Frontal cortex (tissue), 3 donors: ENCODE measurements at regions not wholly inside any gene's neighbourhood (a gene's known extent, or its start where the extent isn't known, plus 50 kb on each side); places are given as distances from the start of the nearest gene placed in this dataset.

ENCODE experiments used
- DNase-seq, 2 donors: peaks; one replicate each; pipeline ENCODE4 v3.0.0; 2012; ENCODE audit warnings: low spot score in 2 of 2
- FAIRE-seq: peaks from 2 replicates; lab custom pipeline; 2012; peaks lifted over from hg19 to GRCh38; lab: Jason Lieb, UNC
- donor health status: control.
- donor health status: control.
- donor health status: control.

GRCh38 chr4:19314116-19314515 lies 937.6 kb upstream of the SLIT2 start:
- FAIRE-seq: no peak

GRCh38 chr4:19309378-19309777 lies 942.3 kb upstream of the SLIT2 start:
- FAIRE-seq (no peak), DNase-seq (peak in 1 of 2 donors; percentile 6)

More at GRCh38 chr4:19314116-19314515, 937.6 kb upstream of the SLIT2 start:
- no peak for DNase-seq

- FAIRE-seq (no peak), DNase-seq (no peak)
These were observed 947.7 kb upstream of the SLIT2 start for GRCh38 chr4:19304028-19304427.

- DNase-seq (no peak), FAIRE-seq (no peak)
These were observed 950.2 kb upstream of the SLIT2 start for GRCh38 chr4:19301527-19301926.

GRCh38 chr4:19300213-19300612 lies 951.5 kb upstream of the SLIT2 start:
- no peak for FAIRE-seq
- DNase-seq: no peak

GRCh38 chr4:19298998-19299397 lies 952.7 kb upstream of the SLIT2 start:
- DNase-seq: no peak
- no peak for FAIRE-seq

GRCh38 chr4:19293781-19294180 lies 957.9 kb upstream of the SLIT2 start:
- DNase-seq (no peak), FAIRE-seq (no peak)

GRCh38 chr4:19293080-19293479 lies 958.6 kb upstream of the SLIT2 start:
- no peak for FAIRE-seq
- no peak for DNase-seq

- DNase-seq (no peak), FAIRE-seq (no peak)
These were observed 964.8 kb upstream of the SLIT2 start for GRCh38 chr4:19286924-19287323.

- no peak for FAIRE-seq
- DNase-seq: no peak
These were observed 966.6 kb upstream of the SLIT2 start for GRCh38 chr4:19285146-19285545.

GRCh38 chr4:19278665-19279064 lies 973.0 kb upstream of the SLIT2 start:
- DNase-seq: no peak

GRCh38 chr4:19266566-19266965 lies 985.1 kb upstream of the SLIT2 start:
- FAIRE-seq (no peak), DNase-seq (no peak)

More at GRCh38 chr4:19278665-19279064, 973.0 kb upstream of the SLIT2 start:
- FAIRE-seq: no peak

GRCh38 chr4:19262467-19262866 lies 989.2 kb upstream of the SLIT2 start:
- FAIRE-seq: no peak
- no peak for DNase-seq

- no peak for FAIRE-seq
- no peak for DNase-seq
These were observed 991.4 kb upstream of the SLIT2 start for GRCh38 chr4:19260346-19260745.

- no peak for DNase-seq
- no peak for FAIRE-seq
These were observed 991.8 kb upstream of the SLIT2 start for GRCh38 chr4:19259920-19260319.

GRCh38 chr4:19256823-19257222 lies 994.9 kb upstream of the SLIT2 start:
- no peak for DNase-seq
- no peak for FAIRE-seq

- FAIRE-seq (no peak), DNase-seq (no peak)
These were observed 997.2 kb upstream of the SLIT2 start for GRCh38 chr4:19254486-19254885.

- FAIRE-seq: no peak
- DNase-seq: no peak
These were observed 1003.7 kb upstream of the SLIT2 start for GRCh38 chr4:19248023-19248422.

- FAIRE-seq (no peak), DNase-seq (no peak)
These were observed 1009.8 kb upstream of the SLIT2 start for GRCh38 chr4:19241895-19242294.

- FAIRE-seq (no peak), DNase-seq (no peak)
These were observed 1012.1 kb upstream of the SLIT2 start for GRCh38 chr4:19239565-19239964.

- no peak for DNase-seq
- no peak for FAIRE-seq
These were observed 1015.2 kb upstream of the SLIT2 start for GRCh38 chr4:19236473-19236872.

GRCh38 chr4:19230906-19231545 lies 1020.7 kb upstream of the SLIT2 start:
- DNase-seq (no peak), FAIRE-seq (no peak)
